H1 (cell line): ENCODE measurements at regions not wholly inside any gene's neighbourhood (a gene's known extent, or its start where the extent isn't known, plus 50 kb on each side); places are given as distances from the start of the nearest gene placed in this dataset.

Source experiments
- CTCF ChIA-PET: fragments of 300-600 bp; sonication (Branson Sonifier 250); formaldehyde crosslinking; loops from one replicate; lab custom pipeline; 2021; ENCODE audit not compliant: partially characterized antibody; lab: Charles Lee
- POLR2A ChIA-PET: fragments of 300-600 bp; sonication (Branson Sonifier 250); formaldehyde crosslinking; loops from one replicate; lab custom pipeline; 2021; ENCODE audit warnings: inconsistent platforms; ENCODE audit not compliant: partially characterized antibody; lab: Charles Lee
- DNase-seq, 2 experiments: peaks; one replicate each; pipeline versions ENCODE4 v3.0.0 to v3.0.0-alpha.2; 2010 to 2022; ENCODE audit warnings: low spot score in 2 of 2, low read depth in 1 of 2, mixed read lengths in 1 of 2
- FAIRE-seq: peaks from 2 replicates; lab custom pipeline; 2011; peaks lifted over from hg19 to GRCh38; lab: Jason Lieb, UNC
- H2AFZ ChIP-seq: 2 replicates; pipeline ENCODE4 v1.8.1; 2012; ENCODE audit warnings: low read length, inconsistent platforms
- H2AK5ac ChIP-seq: 2 replicates; pipeline ENCODE4 v1.6.1; 2013; ENCODE audit warnings: low read depth, low read length
- H2BK120ac ChIP-seq: replicated peaks from 2 replicates; pipeline ENCODE3; 2013; ENCODE audit warnings: low read depth, low read length, inconsistent platforms
- H2BK12ac ChIP-seq: 2 replicates; pipeline ENCODE4 v1.6.1; 2013; ENCODE audit warnings: low read depth, low read length
- H2BK15ac ChIP-seq: 2 replicates; pipeline ENCODE4 v1.6.1; 2013; ENCODE audit warnings: low read length
- H2BK20ac ChIP-seq: 2 replicates; pipeline ENCODE4 v1.6.1; 2013; ENCODE audit warnings: low read length
- H2BK5ac ChIP-seq: 2 replicates; pipeline ENCODE4 v1.6.1; 2013; ENCODE audit warnings: low read depth, low read length
- H3K14ac ChIP-seq: 2 replicates; pipeline ENCODE4 v1.6.1; 2013; ENCODE audit warnings: inconsistent platforms; ENCODE audit not compliant: insufficient read length
- H3K18ac ChIP-seq: 2 replicates; pipeline ENCODE4 v1.6.1; 2013; ENCODE audit warnings: low read length; ENCODE audit errors: extremely low read depth
- H3K23ac ChIP-seq: 2 replicates; pipeline ENCODE4 v1.6.1; 2013; ENCODE audit warnings: inconsistent platforms; ENCODE audit not compliant: insufficient read length
- H3K23me2 ChIP-seq: 2 replicates; pipeline ENCODE4 v1.6.1; 2013; ENCODE audit warnings: low read depth, low read length
- H3K27ac ChIP-seq: 2 replicates; pipeline ENCODE4 v1.6.1; 2011; ENCODE audit warnings: low read depth, low read length, inconsistent platforms
- H3K27me3 ChIP-seq, 4 experiments: replicated peaks in 1 of 4; 1 replicate in 1 of 4; 2 replicates in 3 of 4; pipeline versions ENCODE4 v1.6.1 to v1.8.1; 2011 to 2013; ENCODE audit warnings: low read length in 3 of 4, mild to moderate bottlenecking in 3 of 4, inconsistent platforms in 2 of 4, mixed read lengths in 2 of 4, moderate library complexity in 1 of 4; ENCODE audit not compliant: control insufficient read depth in 3 of 4, insufficient read depth in 3 of 4; ENCODE audit errors: extremely low read depth in 1 of 4
- H3K36me3 ChIP-seq, 4 experiments: 2 replicates each; pipeline versions ENCODE4 v1.6.1 to v1.8.1; 2011 to 2013; ENCODE audit warnings: mild to moderate bottlenecking in 4 of 4, low read length in 3 of 4, moderate library complexity in 2 of 4, control low read depth in 1 of 4, inconsistent platforms in 1 of 4; ENCODE audit not compliant: insufficient read depth in 4 of 4, control insufficient read depth in 2 of 4
- H3K4ac ChIP-seq: replicated peaks from 2 replicates; pipeline ENCODE3; 2013; ENCODE audit warnings: low read length, low read depth, mixed read lengths, inconsistent platforms; ENCODE audit not compliant: insufficient read length
- H3K4me1 ChIP-seq, 4 experiments: replicated peaks in 1 of 4; 1 replicate in 1 of 4; 2 replicates in 3 of 4; pipeline versions ENCODE4 v1.6.1 to v1.8.1; 2011 to 2013; ENCODE audit warnings: low read length in 3 of 4, inconsistent platforms in 2 of 4, mixed read lengths in 1 of 4; ENCODE audit not compliant: insufficient read depth in 4 of 4, control insufficient read depth in 3 of 4
- H3K4me2 ChIP-seq, 2 experiments: 2 replicates each; pipeline versions ENCODE4 v1.6.1 to v1.8.1; 2011 to 2013; ENCODE audit warnings: low read depth in 2 of 2, low read length in 2 of 2, control low read depth in 1 of 2, inconsistent platforms in 1 of 2, mild to moderate bottlenecking in 1 of 2; ENCODE audit not compliant: insufficient read depth in 1 of 2
- H3K4me3 ChIP-seq, 4 experiments: fragments of 200-600, 300-600 bp in 1 of 4; sonication (generic), shearing (Covaris generic), sonication (Bioruptor Twin) in 1 of 4; 2 replicates each; pipeline versions ENCODE4 v1.5.1 to v1.8.1; 2011 to 2016; ENCODE audit warnings: low read length in 4 of 4, low read depth in 3 of 4, control low read depth in 2 of 4, inconsistent platforms in 2 of 4, mild to moderate bottlenecking in 2 of 4, mixed read lengths in 1 of 4, moderate library complexity in 1 of 4; ENCODE audit not compliant: insufficient read depth in 2 of 4; ENCODE audit errors: extremely low read depth in 1 of 4
- H3K56ac ChIP-seq: replicated peaks from 2 replicates; pipeline ENCODE3; 2013; ENCODE audit warnings: low read depth, mild to moderate bottlenecking, mixed read lengths, low read length, inconsistent platforms; ENCODE audit not compliant: insufficient read length
- H3K79me1 ChIP-seq: 2 replicates; pipeline ENCODE4 v1.6.1; 2013; ENCODE audit warnings: low read depth, low read length, control low read depth
- H3K79me2 ChIP-seq, 2 experiments: 2 replicates each; pipeline versions ENCODE4 v1.6.1 to v1.8.1; 2012 to 2013; ENCODE audit warnings: low read length in 2 of 2, mild to moderate bottlenecking in 2 of 2, inconsistent platforms in 1 of 2; ENCODE audit not compliant: insufficient read depth in 2 of 2, control insufficient read depth in 1 of 2
- H3K9ac ChIP-seq, 4 experiments: replicated peaks in 1 of 4; 1 replicate in 1 of 4; 2 replicates in 3 of 4; pipeline versions ENCODE4 v1.6.1 to v1.8.1; 2011 to 2013; ENCODE audit warnings: low read depth in 3 of 4, low read length in 3 of 4, control low read depth in 2 of 4, mild to moderate bottlenecking in 2 of 4, moderate library complexity in 2 of 4, inconsistent platforms in 1 of 4; ENCODE audit errors: extremely low read depth in 1 of 4
- H3K9me3 ChIP-seq, 2 experiments: 2 replicates each; pipeline versions ENCODE4 v1.6.1 to v1.8.1; 2012 to 2013; ENCODE audit warnings: mild to moderate bottlenecking in 2 of 2, moderate library complexity in 2 of 2, control low read depth in 1 of 2, inconsistent platforms in 1 of 2, low read depth in 1 of 2, low read length in 1 of 2, mixed read lengths in 1 of 2; ENCODE audit not compliant: insufficient read depth in 2 of 2
- H4K20me1 ChIP-seq, 2 experiments: replicated peaks in 1 of 2; 2 replicates each; pipeline versions ENCODE3 to v1.8.1; 2011 to 2013; ENCODE audit warnings: inconsistent platforms in 2 of 2, low read length in 2 of 2, mild to moderate bottlenecking in 1 of 2; ENCODE audit not compliant: insufficient read depth in 2 of 2, control insufficient read depth in 1 of 2
- H4K5ac ChIP-seq: 2 replicates; pipeline ENCODE4 v1.6.1; 2013; ENCODE audit warnings: low read length, low read depth, mixed read lengths, inconsistent platforms; ENCODE audit not compliant: insufficient read length
- H4K8ac ChIP-seq: 2 replicates; pipeline ENCODE4 v1.8.0; 2013; ENCODE audit warnings: mild to moderate bottlenecking, moderate library complexity, low read length, inconsistent platforms; ENCODE audit not compliant: insufficient read depth; ENCODE audit errors: extremely low read depth
- H4K91ac ChIP-seq: replicated peaks from 2 replicates; pipeline ENCODE3; 2013; ENCODE audit warnings: low read length, mixed read lengths, inconsistent platforms; ENCODE audit not compliant: insufficient read length
- ASH2L ChIP-seq: fragments of 200-600, 300-600 bp; sonication (generic); IDR thresholded peaks from one replicate; pipeline ENCODE4 v1.7.1; 2017; ENCODE audit warnings: low read length
- HDAC6 ChIP-seq: IDR thresholded peaks from one replicate; pipeline ENCODE4 v1.7.1; 2012; ENCODE audit warnings: low read depth, mild to moderate bottlenecking, inconsistent platforms, low read length, moderate library complexity
- JUND ChIP-seq: IDR thresholded peaks from 2 replicates; pipeline ENCODE4 v1.6.1; 2011; ENCODE audit warnings: mild to moderate bottlenecking, improper control_type of control experiment, low read length
- POLR2A ChIP-seq, 2 experiments: IDR thresholded peaks; 1 replicate in 1 of 2; 2 replicates in 1 of 2; pipeline ENCODE4 v1.6.1; 2011; ENCODE audit warnings: low read depth in 2 of 2, low read length in 2 of 2, mild to moderate bottlenecking in 2 of 2; ENCODE audit errors: control extremely low read depth in 1 of 2
- POU5F1 ChIP-seq: IDR thresholded peaks from 2 replicates; pipeline ENCODE4 v1.6.1; 2011; ENCODE audit warnings: low read depth, mild to moderate bottlenecking, low read length, moderate library complexity
- RAD21 ChIP-seq, 2 experiments: IDR thresholded peaks in 1 of 2; conservative IDR thresholded peaks in 1 of 2; 2 replicates each; pipeline ENCODE4 v1.6.1; 2011; ENCODE audit warnings: low read depth in 2 of 2, low read length in 2 of 2, improper control_type of control experiment in 1 of 2, inconsistent platforms in 1 of 2, mild to moderate bottlenecking in 1 of 2, moderate library complexity in 1 of 2
- SIN3A ChIP-seq, 2 experiments: IDR thresholded peaks in 1 of 2; conservative IDR thresholded peaks in 1 of 2; 2 replicates each; pipeline ENCODE4 v1.6.1; 2011 to 2012; ENCODE audit warnings: low read length in 2 of 2, improper control_type of control experiment in 1 of 2, low read depth in 1 of 2, mild to moderate bottlenecking in 1 of 2
- SUZ12 ChIP-seq: fragments of 200-600 bp; sonication (generic); IDR thresholded peaks from 2 replicates; pipeline ENCODE4 v1.6.1; 2012; ENCODE audit warnings: mild to moderate bottlenecking, inconsistent platforms, low read length, moderate library complexity, mixed read lengths
- TAF1 ChIP-seq: IDR thresholded peaks from 2 replicates; pipeline ENCODE4 v1.6.1; 2011; ENCODE audit warnings: mild to moderate bottlenecking, low read depth, low read length
- YY1 ChIP-seq: IDR thresholded peaks from 2 replicates; pipeline ENCODE4 v1.6.1; 2011; ENCODE audit warnings: low read depth, mild to moderate bottlenecking, low read length
- WGBS, 2 experiments: shearing (Covaris generic) in 1 of 2; methylation state at CpG; one replicate each; pipeline versions ENCODE4 v1.1.6 to v1.1.7; 2013 to 2015; ENCODE audit warnings: low lambda C conversion rate in 2 of 2, mixed read lengths in 2 of 2, inconsistent platforms in 1 of 2, low coverage in 1 of 2, missing lambda C conversion rate in 1 of 2; ENCODE audit not compliant: insufficient replicate concordance in 2 of 2, insufficient coverage in 1 of 2, insufficient read length in 1 of 2; ENCODE audit errors: extremely low coverage in 1 of 2, missing lambda C conversion rate in 1 of 2; 5-methylcytosine and 5-hydroxymethylcytosine counted together
- TF ChIP-seq, protein P1 (sequence below), 3 experiments: IDR thresholded peaks; 1 replicate in 2 of 3; 2 replicates in 1 of 3; pipeline versions ENCODE4 v1.5.1 to v1.6.1; 2011; ENCODE audit warnings: low read length in 3 of 3, mild to moderate bottlenecking in 3 of 3, inconsistent platforms in 2 of 3, low read depth in 1 of 3, moderate library complexity in 1 of 3; ENCODE audit not compliant: insufficient read depth in 1 of 3; ENCODE audit errors: control extremely low read depth in 1 of 3

DNA sequence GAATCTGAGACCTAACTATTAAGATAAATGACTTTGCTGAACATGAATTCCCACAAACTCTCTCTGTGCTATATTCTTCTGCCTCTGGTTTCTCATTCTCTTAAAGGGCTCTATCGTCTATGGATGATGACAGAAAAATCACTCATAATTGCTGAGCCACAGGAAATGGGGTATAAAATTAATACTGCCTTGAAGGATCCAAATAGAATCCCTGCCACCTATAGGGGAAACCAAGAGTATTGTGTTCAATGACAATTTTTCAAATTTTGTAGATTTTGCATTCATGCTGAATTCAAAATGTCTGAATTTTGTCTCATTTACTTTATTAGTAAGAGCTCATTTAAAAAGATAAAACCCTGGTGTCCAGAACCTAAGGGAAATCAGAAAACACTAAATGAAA, 235.8 kb downstream of the RBM43 start:
- Histone ChIP-seq H3K4me2 (no peak overlapping the region), H3K4me3 (no peak overlapping the region), H3K18ac (no peak overlapping the region), H2BK15ac (no peak overlapping the region), H4K8ac (no peak overlapping the region), H4K20me1 (no peaks in the 10 kb centered on the region), H3K27me3 (no peaks in the 10 kb centered on the region), H3K79me2 (no peaks in the 10 kb centered on the region), H2BK12ac (no peak overlapping the region), H3K9me3 (no peaks in the 10 kb centered on the region), H2AK5ac (no peak overlapping the region), H3K9ac (no peak overlapping the region), H3K56ac (no peak overlapping the region), H2BK5ac (no peak overlapping the region), H4K5ac (no peak overlapping the region), H3K23ac (no peak overlapping the region), H3K4me1 (no peaks in the 10 kb centered on the region), H3K4ac (no peak overlapping the region), H3K79me1 (no peaks in the 10 kb centered on the region), H2AFZ (no peak overlapping the region), H3K23me2 (no peaks in the 10 kb centered on the region), H3K27ac (no peak overlapping the region), H2BK120ac (no peak overlapping the region), H4K91ac (no peak overlapping the region), H3K14ac (no peak overlapping the region), H3K36me3 (no peaks in the 10 kb centered on the region), H2BK20ac (no peak overlapping the region)
- FAIRE-seq (no peak), DNase-seq (no peak)
- CTCF ChIA-PET = no interaction called here
- 91% methylated on average over 1 of the region's 1 CpG; no CpG with 5 or more reads in 1 of the 2 experiments for WGBS, 2 experiments
- POLR2A ChIA-PET = no interaction called here
- TF ChIP-seq RAD21 (IDR thresholded peaks at IDR 0.05 in 1 of 2, conservative IDR thresholded peaks at IDR 0.05 in 1 of 2; ENCODE audit: low read depth in 2 of 2, low read length in 2 of 2) = no peak
- no peak for TF ChIP-seq HDAC6
- TF ChIP-seq, protein P1, sequence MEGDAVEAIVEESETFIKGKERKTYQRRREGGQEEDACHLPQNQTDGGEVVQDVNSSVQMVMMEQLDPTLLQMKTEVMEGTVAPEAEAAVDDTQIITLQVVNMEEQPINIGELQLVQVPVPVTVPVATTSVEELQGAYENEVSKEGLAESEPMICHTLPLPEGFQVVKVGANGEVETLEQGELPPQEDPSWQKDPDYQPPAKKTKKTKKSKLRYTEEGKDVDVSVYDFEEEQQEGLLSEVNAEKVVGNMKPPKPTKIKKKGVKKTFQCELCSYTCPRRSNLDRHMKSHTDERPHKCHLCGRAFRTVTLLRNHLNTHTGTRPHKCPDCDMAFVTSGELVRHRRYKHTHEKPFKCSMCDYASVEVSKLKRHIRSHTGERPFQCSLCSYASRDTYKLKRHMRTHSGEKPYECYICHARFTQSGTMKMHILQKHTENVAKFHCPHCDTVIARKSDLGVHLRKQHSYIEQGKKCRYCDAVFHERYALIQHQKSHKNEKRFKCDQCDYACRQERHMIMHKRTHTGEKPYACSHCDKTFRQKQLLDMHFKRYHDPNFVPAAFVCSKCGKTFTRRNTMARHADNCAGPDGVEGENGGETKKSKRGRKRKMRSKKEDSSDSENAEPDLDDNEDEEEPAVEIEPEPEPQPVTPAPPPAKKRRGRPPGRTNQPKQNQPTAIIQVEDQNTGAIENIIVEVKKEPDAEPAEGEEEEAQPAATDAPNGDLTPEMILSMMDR (IDR thresholded peaks at IDR 0.05; ENCODE audit: control extremely low read depth in 1 of 3, insufficient read depth in 1 of 3, low read depth in 1 of 3, low read length in 3 of 3) = no peak
- TF ChIP-seq JUND = no peak
- TF ChIP-seq YY1 = no peak
- TF ChIP-seq TAF1 = no peak
- TF ChIP-seq SIN3A (conservative IDR thresholded peaks at IDR 0.05 in 1 of 2, IDR thresholded peaks at IDR 0.05 in 1 of 2; ENCODE audit: low read depth in 1 of 2, low read length in 2 of 2) = no peak
- TF ChIP-seq SUZ12 = no peak
- TF ChIP-seq ASH2L = no peak
- no peak for TF ChIP-seq POLR2A (IDR thresholded peaks at IDR 0.05; ENCODE audit: control extremely low read depth in 1 of 2, low read depth in 2 of 2, low read length in 2 of 2)
- TF ChIP-seq POU5F1 = no peak
